ENCODE measurements at regions not wholly inside any gene's neighbourhood (a gene's known extent, or its start where the extent isn't known, plus 50 kb on each side); places are given as distances from the start of the nearest gene placed in this dataset.

DNA sequence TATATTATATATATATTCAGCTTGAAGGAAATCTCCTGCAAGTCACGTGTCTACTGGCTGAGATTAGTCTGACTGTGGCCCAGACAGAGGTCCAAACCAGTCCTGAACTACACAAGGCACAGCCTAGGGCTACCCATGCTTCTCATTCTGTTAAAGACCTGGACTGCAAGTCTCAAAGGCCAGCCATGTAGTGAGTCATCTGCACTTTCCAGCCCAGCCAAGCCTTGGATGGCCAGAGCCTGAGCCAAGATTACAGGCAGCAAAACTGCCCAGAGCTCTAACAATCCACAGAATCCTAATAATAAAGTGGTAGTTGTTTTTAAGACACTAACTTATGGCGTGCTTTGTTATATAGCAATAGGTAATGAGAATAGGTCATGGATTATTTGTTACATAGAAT, 259.6 kb downstream of the SS18 start:
- Histone ChIP-seq H3K27ac (ENCODE audit: low read length) (no peak overlapping the region), H3K4me1 (ENCODE audit: low read length) (0 out of 2 replicates have a peak, but pooled peaks cover 4% of the 10 kb centered on the region), H3K9me3 (ENCODE audit: insufficient read depth, low read length) (no peaks in the 10 kb centered on the region), H3K4me3 (ENCODE audit: low read length) (no peak overlapping the region), H3K9ac (ENCODE audit: low read length) (no peak overlapping the region), H3K36me3 (replicated peaks; ENCODE audit: low read depth, low read length) (no peaks in the 10 kb centered on the region), H3K27me3 (ENCODE audit: low read depth, low read length) (no peaks in the 10 kb centered on the region; the same call in 1 of the 2 replicates), H3K79me2 (ENCODE audit: low read length) (no peaks in the 10 kb centered on the region), H2AFZ (ENCODE audit: low read depth, low read length) (no peak overlapping the region), H4K20me1 (ENCODE audit: insufficient read depth, low read length) (no peaks in the 10 kb centered on the region), H3K4me2 (ENCODE audit: low read length) (no peak overlapping the region)
- no peak for TF ChIP-seq EZH2phosphoT487 (IDR thresholded peaks at IDR 0.05; ENCODE audit: low read depth)

DNA sequence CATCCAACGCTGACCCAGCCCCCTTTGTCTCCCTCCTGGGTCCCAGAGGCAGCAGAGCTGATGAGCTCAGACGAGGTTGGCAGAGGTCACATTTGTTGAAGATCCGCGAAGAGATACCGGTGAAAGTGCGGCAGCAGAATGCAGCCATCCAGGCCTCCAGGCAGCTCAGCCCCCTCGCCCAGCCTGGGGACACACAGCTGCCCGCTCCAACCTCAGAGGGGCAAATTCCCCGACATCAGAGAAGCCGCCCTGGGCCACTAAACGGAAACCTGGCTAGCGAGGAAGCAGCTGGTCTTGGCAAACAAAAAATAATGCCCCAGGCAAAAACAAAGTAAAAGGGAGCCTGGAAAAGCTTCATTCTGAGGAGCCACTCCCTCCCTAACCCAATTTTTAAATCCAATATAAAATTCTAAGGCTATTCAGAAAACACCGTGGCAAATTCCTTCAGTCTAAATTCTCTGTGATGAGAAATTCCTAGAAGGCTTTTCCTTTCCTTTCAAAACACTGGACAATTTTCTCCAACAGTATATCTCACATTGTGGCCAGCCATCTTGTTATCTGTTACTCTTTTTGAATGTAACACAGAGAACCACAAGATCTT, 262.4 kb downstream of the SS18 start:
- no peaks in the 10 kb centered on the region for H3K36me3 ChIP-seq (replicated peaks; ENCODE audit: low read depth, low read length)
- H3K4me1 ChIP-seq (ENCODE audit: low read length) = 0 out of 2 replicates have a peak, but pooled peaks cover 4% of the 10 kb centered on the region
- H4K20me1 ChIP-seq (ENCODE audit: insufficient read depth, low read length) = no peaks in the 10 kb centered on the region
- H3K27ac ChIP-seq (ENCODE audit: low read length) = no peak overlapping the region
- H3K4me3 ChIP-seq (ENCODE audit: low read length) = no peak overlapping the region
- TF ChIP-seq EZH2phosphoT487 (IDR thresholded peaks at IDR 0.05; ENCODE audit: low read depth) = no peak
- TF ChIP-seq, protein P1, sequence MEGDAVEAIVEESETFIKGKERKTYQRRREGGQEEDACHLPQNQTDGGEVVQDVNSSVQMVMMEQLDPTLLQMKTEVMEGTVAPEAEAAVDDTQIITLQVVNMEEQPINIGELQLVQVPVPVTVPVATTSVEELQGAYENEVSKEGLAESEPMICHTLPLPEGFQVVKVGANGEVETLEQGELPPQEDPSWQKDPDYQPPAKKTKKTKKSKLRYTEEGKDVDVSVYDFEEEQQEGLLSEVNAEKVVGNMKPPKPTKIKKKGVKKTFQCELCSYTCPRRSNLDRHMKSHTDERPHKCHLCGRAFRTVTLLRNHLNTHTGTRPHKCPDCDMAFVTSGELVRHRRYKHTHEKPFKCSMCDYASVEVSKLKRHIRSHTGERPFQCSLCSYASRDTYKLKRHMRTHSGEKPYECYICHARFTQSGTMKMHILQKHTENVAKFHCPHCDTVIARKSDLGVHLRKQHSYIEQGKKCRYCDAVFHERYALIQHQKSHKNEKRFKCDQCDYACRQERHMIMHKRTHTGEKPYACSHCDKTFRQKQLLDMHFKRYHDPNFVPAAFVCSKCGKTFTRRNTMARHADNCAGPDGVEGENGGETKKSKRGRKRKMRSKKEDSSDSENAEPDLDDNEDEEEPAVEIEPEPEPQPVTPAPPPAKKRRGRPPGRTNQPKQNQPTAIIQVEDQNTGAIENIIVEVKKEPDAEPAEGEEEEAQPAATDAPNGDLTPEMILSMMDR (IDR thresholded peaks at IDR 0.05; ENCODE audit: low read depth, low read length) = no peak
- no peaks in the 10 kb centered on the region for H3K79me2 ChIP-seq (ENCODE audit: low read length)
- no peak overlapping the region for H3K9ac ChIP-seq (ENCODE audit: low read length)
- no peaks in the 10 kb centered on the region for H3K27me3 ChIP-seq (ENCODE audit: low read depth, low read length)
- H3K4me2 ChIP-seq (ENCODE audit: low read length) = no peak overlapping the region
- H2AFZ ChIP-seq (ENCODE audit: low read depth, low read length) = no peak overlapping the region
- no peaks in the 10 kb centered on the region for H3K9me3 ChIP-seq (ENCODE audit: insufficient read depth, low read length)

DNA sequence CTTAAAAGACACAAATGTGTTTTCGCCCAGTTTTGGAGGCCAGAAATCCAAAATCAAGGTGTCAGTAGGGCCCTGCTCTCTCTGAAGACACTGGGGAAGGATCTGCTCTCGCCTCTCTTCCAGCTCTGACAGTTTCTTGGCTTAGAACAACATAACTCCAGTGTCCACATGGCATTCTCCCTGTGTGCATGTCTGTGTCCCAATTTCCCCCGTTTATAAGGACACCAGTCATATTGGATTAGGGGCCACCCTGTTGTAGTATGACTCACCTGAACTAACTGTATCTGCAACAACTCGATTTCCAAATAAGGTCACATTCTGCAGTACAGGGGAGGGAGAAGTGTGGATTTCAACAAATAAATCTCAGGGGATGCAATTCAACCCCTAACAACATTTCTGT, 263.2 kb downstream of the SS18 start:
- no peak for TF ChIP-seq EZH2phosphoT487 (IDR thresholded peaks at IDR 0.05; ENCODE audit: low read depth)
- TF ChIP-seq, protein P1 (IDR thresholded peaks at IDR 0.05; ENCODE audit: low read depth, low read length) = no peak
- Histone ChIP-seq H3K4me1 (ENCODE audit: low read length) (0 out of 2 replicates have a peak, but pooled peaks cover 4% of the 10 kb centered on the region), H3K4me2 (ENCODE audit: low read length) (no peak overlapping the region)

DNA sequence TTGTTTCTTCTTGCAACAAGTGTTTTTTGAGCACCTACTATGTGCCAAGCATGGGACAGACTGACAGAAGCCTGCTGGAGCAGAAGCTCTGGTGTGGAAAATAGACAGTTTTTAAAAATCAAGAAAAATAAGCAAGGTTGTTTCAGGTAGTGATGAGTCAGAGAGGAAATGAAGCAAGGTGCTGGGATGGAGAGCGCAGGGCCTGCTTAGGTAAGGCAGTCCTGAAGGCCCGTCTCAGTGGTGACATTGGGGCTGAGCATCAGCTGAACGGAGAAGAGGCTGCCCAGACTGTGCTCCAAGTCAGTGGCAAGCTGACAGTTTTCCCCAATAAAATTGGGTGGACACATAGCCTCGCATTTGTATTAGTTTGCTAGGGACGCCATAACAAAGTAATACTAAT, 263.6 kb downstream of the SS18 start:
- Histone ChIP-seq H3K27ac (ENCODE audit: low read length) (no peak overlapping the region), H3K79me2 (ENCODE audit: low read length) (no peaks in the 10 kb centered on the region), H3K4me1 (ENCODE audit: low read length) (0 out of 2 replicates have a peak, but pooled peaks cover 4% of the 10 kb centered on the region), H3K36me3 (replicated peaks; ENCODE audit: low read depth, low read length) (no peaks in the 10 kb centered on the region), H3K9ac (ENCODE audit: low read length) (no peak overlapping the region), H3K4me3 (ENCODE audit: low read length) (no peak overlapping the region), H3K27me3 (ENCODE audit: low read depth, low read length) (no peaks in the 10 kb centered on the region), H3K4me2 (ENCODE audit: low read length) (no peak overlapping the region), H2AFZ (ENCODE audit: low read depth, low read length) (no peak overlapping the region), H4K20me1 (ENCODE audit: insufficient read depth, low read length) (no peaks in the 10 kb centered on the region), H3K9me3 (ENCODE audit: insufficient read depth, low read length) (no peaks in the 10 kb centered on the region)
- TF ChIP-seq, protein P1 (IDR thresholded peaks at IDR 0.05; ENCODE audit: low read depth, low read length) = no peak
- TF ChIP-seq EZH2phosphoT487 (IDR thresholded peaks at IDR 0.05; ENCODE audit: low read depth) = no peak

More for the DNA sequence above, 263.2 kb downstream of the SS18 start:
- Histone ChIP-seq H3K4me3 (ENCODE audit: low read length) (no peak overlapping the region), H3K9ac (ENCODE audit: low read length) (no peak overlapping the region), H3K27ac (ENCODE audit: low read length) (no peak overlapping the region), H3K36me3 (replicated peaks; ENCODE audit: low read depth, low read length) (no peaks in the 10 kb centered on the region), H3K9me3 (ENCODE audit: insufficient read depth, low read length) (no peaks in the 10 kb centered on the region), H3K79me2 (ENCODE audit: low read length) (no peaks in the 10 kb centered on the region), H2AFZ (ENCODE audit: low read depth, low read length) (no peak overlapping the region), H4K20me1 (ENCODE audit: insufficient read depth, low read length) (no peaks in the 10 kb centered on the region), H3K27me3 (ENCODE audit: low read depth, low read length) (no peaks in the 10 kb centered on the region)

Measured in OCI-LY3 (cell line).